ENCODE measurements at regions not wholly inside any gene's neighbourhood (a gene's known extent, or its start where the extent isn't known, plus 50 kb on each side); places are given as distances from the start of the nearest gene placed in this dataset.

- no peak overlapping the region for H3K18ac ChIP-seq (ENCODE audit: low read length)
- H3K4me1 ChIP-seq (ENCODE audit: control insufficient read depth, low read depth, low read length) = no peaks in the 10 kb centered on the region
- no peak overlapping the region for H2BK15ac ChIP-seq (replicated peaks; ENCODE audit: low read depth)
- no peak overlapping the region for H3K56ac ChIP-seq (ENCODE audit: low read length)
- H2BK120ac ChIP-seq (ENCODE audit: low read depth, low read length) = no peak overlapping the region
- H3K36me3 ChIP-seq (ENCODE audit: control insufficient read depth, insufficient read depth, low read length) = no peaks in the 10 kb centered on the region
- no peak overlapping the region for H3K4me3 ChIP-seq (ENCODE audit: low read length)
- H2BK5ac ChIP-seq (ENCODE audit: low read length) = no peak overlapping the region
- no CpG with 5 or more reads among the region's 2 CpGs for WGBS (ENCODE audit: extremely low coverage, insufficient coverage, low lambda C conversion rate)
- H4K8ac ChIP-seq (ENCODE audit: low read depth, low read length) = no peak overlapping the region
- no peak overlapping the region for H3K23ac ChIP-seq (ENCODE audit: low read length)
- no peak overlapping the region for H2AK5ac ChIP-seq (ENCODE audit: low read length)
- DNase-seq = no peak
- H4K5ac ChIP-seq (ENCODE audit: low read length) = no peak overlapping the region
- no peak overlapping the region for H3K4me2 ChIP-seq (ENCODE audit: low read length)
- no peaks in the 10 kb centered on the region for H3K79me2 ChIP-seq (ENCODE audit: control insufficient read depth, insufficient read depth, low read length)
- no peak overlapping the region for H3K27ac ChIP-seq (ENCODE audit: low read depth, low read length)
- no peak overlapping the region for H3K4ac ChIP-seq (ENCODE audit: low read depth, low read length)
- no peaks in the 10 kb centered on the region for H3K79me1 ChIP-seq (ENCODE audit: low read length)
- no peak overlapping the region for H3K9ac ChIP-seq (ENCODE audit: low read length)
- no peaks in the 10 kb centered on the region for H3K27me3 ChIP-seq (ENCODE audit: insufficient read depth, low read length, poor library complexity)
These were observed 363.9 kb upstream of the ZNF507 start for GRCh38 chr19:31981545-31981944.

GRCh38 chr19:31983647-31984046 lies 361.8 kb upstream of the ZNF507 start:
- H3K36me3 ChIP-seq (ENCODE audit: control insufficient read depth, insufficient read depth, low read length) = no peaks in the 10 kb centered on the region
- H3K27ac ChIP-seq (ENCODE audit: low read depth, low read length) = no peak overlapping the region
- H3K79me2 ChIP-seq (ENCODE audit: control insufficient read depth, insufficient read depth, low read length) = no peaks in the 10 kb centered on the region
- no peak overlapping the region for H4K8ac ChIP-seq (ENCODE audit: low read depth, low read length)
- no peak overlapping the region for H2BK120ac ChIP-seq (ENCODE audit: low read depth, low read length)
- no peak overlapping the region for H3K56ac ChIP-seq (ENCODE audit: low read length)
- H3K4me1 ChIP-seq (ENCODE audit: control insufficient read depth, low read depth, low read length) = no peaks in the 10 kb centered on the region
- no peak overlapping the region for H3K18ac ChIP-seq (ENCODE audit: low read length)
- no peak overlapping the region for H3K4me2 ChIP-seq (ENCODE audit: low read length)
- H4K5ac ChIP-seq (ENCODE audit: low read length) = no peak overlapping the region
- H3K79me1 ChIP-seq (ENCODE audit: low read length) = no peaks in the 10 kb centered on the region
- no peak for DNase-seq
- H3K4ac ChIP-seq (ENCODE audit: low read depth, low read length) = no peak overlapping the region
- H3K27me3 ChIP-seq (ENCODE audit: insufficient read depth, low read length, poor library complexity) = no peaks in the 10 kb centered on the region
- WGBS (ENCODE audit: extremely low coverage, insufficient coverage, low lambda C conversion rate) = no CpG with 5 or more reads among the region's 3 CpGs
- H2AK5ac ChIP-seq (ENCODE audit: low read length) = no peak overlapping the region
- no peak overlapping the region for H2BK15ac ChIP-seq (replicated peaks; ENCODE audit: low read depth)
- H2BK5ac ChIP-seq (ENCODE audit: low read length) = no peak overlapping the region
- no peak overlapping the region for H3K9ac ChIP-seq (ENCODE audit: low read length)
- H3K23ac ChIP-seq (ENCODE audit: low read length) = no peak overlapping the region
- H3K4me3 ChIP-seq (ENCODE audit: low read length) = no peak overlapping the region

- H3K36me3 ChIP-seq (ENCODE audit: control insufficient read depth, insufficient read depth, low read length) = no peaks in the 10 kb centered on the region
- H3K4ac ChIP-seq (ENCODE audit: low read depth, low read length) = no peak overlapping the region
- no peaks in the 10 kb centered on the region for H3K27me3 ChIP-seq (ENCODE audit: insufficient read depth, low read length, poor library complexity)
- no CpG with 5 or more reads among the region's 7 CpGs for WGBS (ENCODE audit: extremely low coverage, insufficient coverage, low lambda C conversion rate)
- H3K79me2 ChIP-seq (ENCODE audit: control insufficient read depth, insufficient read depth, low read length) = no peaks in the 10 kb centered on the region
- no peak overlapping the region for H3K27ac ChIP-seq (ENCODE audit: low read depth, low read length)
- no peak overlapping the region for H2BK120ac ChIP-seq (ENCODE audit: low read depth, low read length)
- no peak overlapping the region for H2AK5ac ChIP-seq (ENCODE audit: low read length)
- no peak overlapping the region for H3K18ac ChIP-seq (ENCODE audit: low read length)
- H3K56ac ChIP-seq (ENCODE audit: low read length) = no peak overlapping the region
- no peak overlapping the region for H3K4me2 ChIP-seq (ENCODE audit: low read length)
- DNase-seq = no peak
- no peak overlapping the region for H4K5ac ChIP-seq (ENCODE audit: low read length)
- H2BK15ac ChIP-seq (replicated peaks; ENCODE audit: low read depth) = no peak overlapping the region
- H3K79me1 ChIP-seq (ENCODE audit: low read length) = no peaks in the 10 kb centered on the region
- H2BK5ac ChIP-seq (ENCODE audit: low read length) = no peak overlapping the region
- no peak overlapping the region for H3K9ac ChIP-seq (ENCODE audit: low read length)
- H4K8ac ChIP-seq (ENCODE audit: low read depth, low read length) = no peak overlapping the region
- H3K4me3 ChIP-seq (ENCODE audit: low read length) = no peak overlapping the region
- no peaks in the 10 kb centered on the region for H3K4me1 ChIP-seq (ENCODE audit: control insufficient read depth, low read depth, low read length)
- no peak overlapping the region for H3K23ac ChIP-seq (ENCODE audit: low read length)
These were observed 360.3 kb upstream of the ZNF507 start for GRCh38 chr19:31985001-31985605.

- Histone ChIP-seq H3K56ac (ENCODE audit: low read length) (no peak overlapping the region), H2BK15ac (replicated peaks; ENCODE audit: low read depth) (no peak overlapping the region), H3K4me3 (ENCODE audit: low read length) (no peak overlapping the region), H3K36me3 (ENCODE audit: control insufficient read depth, insufficient read depth, low read length) (no peaks in the 10 kb centered on the region), H3K27ac (ENCODE audit: low read depth, low read length) (no peak overlapping the region), H2AK5ac (ENCODE audit: low read length) (no peak overlapping the region), H4K8ac (ENCODE audit: low read depth, low read length) (no peak overlapping the region), H4K5ac (ENCODE audit: low read length) (no peak overlapping the region), H2BK120ac (ENCODE audit: low read depth, low read length) (no peak overlapping the region), H3K79me1 (ENCODE audit: low read length) (no peaks in the 10 kb centered on the region), H3K23ac (ENCODE audit: low read length) (no peak overlapping the region), H3K27me3 (ENCODE audit: insufficient read depth, low read length, poor library complexity) (no peaks in the 10 kb centered on the region), H2BK5ac (ENCODE audit: low read length) (no peak overlapping the region), H3K4me2 (ENCODE audit: low read length) (no peak overlapping the region), H3K18ac (ENCODE audit: low read length) (no peak overlapping the region), H3K4me1 (ENCODE audit: control insufficient read depth, low read depth, low read length) (no peaks in the 10 kb centered on the region), H3K9ac (ENCODE audit: low read length) (no peak overlapping the region), H3K4ac (ENCODE audit: low read depth, low read length) (no peak overlapping the region), H3K79me2 (ENCODE audit: control insufficient read depth, insufficient read depth, low read length) (no peaks in the 10 kb centered on the region)
- no CpG with 5 or more reads among the region's 1 CpG for WGBS (ENCODE audit: extremely low coverage, insufficient coverage, low lambda C conversion rate)
- DNase-seq = no peak
These were observed 358.5 kb upstream of the ZNF507 start for GRCh38 chr19:31986951-31987350.

- Histone ChIP-seq H3K4ac (ENCODE audit: low read depth, low read length) (no peak overlapping the region), H3K27ac (ENCODE audit: low read depth, low read length) (no peak overlapping the region), H2BK15ac (replicated peaks; ENCODE audit: low read depth) (no peak overlapping the region), H3K79me1 (ENCODE audit: low read length) (no peaks in the 10 kb centered on the region), H3K4me2 (ENCODE audit: low read length) (no peak overlapping the region), H3K4me1 (ENCODE audit: control insufficient read depth, low read depth, low read length) (no peaks in the 10 kb centered on the region), H3K23ac (ENCODE audit: low read length) (no peak overlapping the region), H2BK5ac (ENCODE audit: low read length) (no peak overlapping the region), H3K79me2 (ENCODE audit: control insufficient read depth, insufficient read depth, low read length) (no peaks in the 10 kb centered on the region), H3K18ac (ENCODE audit: low read length) (no peak overlapping the region), H3K4me3 (ENCODE audit: low read length) (no peak overlapping the region), H2BK120ac (ENCODE audit: low read depth, low read length) (no peak overlapping the region), H4K5ac (ENCODE audit: low read length) (no peak overlapping the region), H3K27me3 (ENCODE audit: insufficient read depth, low read length, poor library complexity) (no peaks in the 10 kb centered on the region), H3K9ac (ENCODE audit: low read length) (no peak overlapping the region), H3K56ac (ENCODE audit: low read length) (no peak overlapping the region), H4K8ac (ENCODE audit: low read depth, low read length) (no peak overlapping the region), H3K36me3 (ENCODE audit: control insufficient read depth, insufficient read depth, low read length) (no peaks in the 10 kb centered on the region), H2AK5ac (ENCODE audit: low read length) (no peak overlapping the region)
- DNase-seq = no peak
- WGBS (ENCODE audit: extremely low coverage, insufficient coverage, low lambda C conversion rate) = 97% methylated on average over 1 of the region's 2 CpGs
These were observed 357.2 kb upstream of the ZNF507 start for GRCh38 chr19:31988256-31988655.

GRCh38 chr19:31991984-31992655 lies 353.3 kb upstream of the ZNF507 start:
- Histone ChIP-seq H3K9ac (ENCODE audit: low read length) (no peak overlapping the region), H2BK5ac (ENCODE audit: low read length) (no peak overlapping the region), H3K56ac (ENCODE audit: low read length) (no peak overlapping the region), H3K36me3 (ENCODE audit: control insufficient read depth, insufficient read depth, low read length) (no peaks in the 10 kb centered on the region), H3K4me3 (ENCODE audit: low read length) (no peak overlapping the region), H3K27me3 (ENCODE audit: insufficient read depth, low read length, poor library complexity) (no peaks in the 10 kb centered on the region), H3K79me1 (ENCODE audit: low read length) (no peaks in the 10 kb centered on the region), H2BK120ac (ENCODE audit: low read depth, low read length) (no peak overlapping the region), H2AK5ac (ENCODE audit: low read length) (no peak overlapping the region), H3K23ac (ENCODE audit: low read length) (no peak overlapping the region), H3K27ac (ENCODE audit: low read depth, low read length) (no peak overlapping the region), H4K8ac (ENCODE audit: low read depth, low read length) (no peak overlapping the region), H3K4me1 (ENCODE audit: control insufficient read depth, low read depth, low read length) (no peaks in the 10 kb centered on the region), H3K4ac (ENCODE audit: low read depth, low read length) (no peak overlapping the region), H4K5ac (ENCODE audit: low read length) (no peak overlapping the region), H3K4me2 (ENCODE audit: low read length) (no peak overlapping the region), H3K18ac (ENCODE audit: low read length) (no peak overlapping the region), H2BK15ac (replicated peaks; ENCODE audit: low read depth) (no peak overlapping the region), H3K79me2 (ENCODE audit: control insufficient read depth, insufficient read depth, low read length) (no peaks in the 10 kb centered on the region)
- no peak for DNase-seq
- no CpG with 5 or more reads among the region's 16 CpGs for WGBS (ENCODE audit: extremely low coverage, insufficient coverage, low lambda C conversion rate)

Data from mesendoderm (in vitro differentiated cells).